Neural progenitor cell (in vitro differentiated cells): ENCODE measurements at regions not wholly inside any gene's neighbourhood (a gene's known extent, or its start where the extent isn't known, plus 50 kb on each side); places are given as distances from the start of the nearest gene placed in this dataset.

ENCODE experiments used
- DNase-seq: peaks from one replicate; pipeline ENCODE4 v3.0.0-alpha.2; 2016; ENCODE audit warnings: low spot score
- H2AFZ ChIP-seq: fragments of 200-600 bp; sonication (generic); replicated peaks from 2 replicates; pipeline ENCODE4 v1.6.1; 2016; ENCODE audit warnings: antibody characterized with exemption
- H3F3A ChIP-seq: fragments of 200-600 bp; sonication (generic); 2 replicates; pipeline ENCODE4 v1.6.1; 2016; ENCODE audit warnings: antibody characterized with exemption, low read depth
- H3K27ac ChIP-seq: fragments of 200-600 bp; sonication (generic); 2 replicates; pipeline ENCODE4 v1.5.1; 2016; ENCODE audit warnings: mild to moderate bottlenecking
- H3K27me3 ChIP-seq: fragments of 200-600 bp; sonication (generic); 2 replicates; pipeline ENCODE4 v1.6.1; 2016; ENCODE audit warnings: mild to moderate bottlenecking, moderate library complexity
- H3K36me3 ChIP-seq: fragments of 200-600 bp; sonication (generic); 2 replicates; pipeline ENCODE4 v1.5.1; 2016
- H3K4me1 ChIP-seq: fragments of 200-600 bp; sonication (generic); 2 replicates; pipeline ENCODE4 v1.6.1; 2016; ENCODE audit warnings: mixed run types
- H3K4me2 ChIP-seq: fragments of 200-600 bp; sonication (generic); 2 replicates; pipeline ENCODE4 v1.6.1; 2016
- H3K4me3 ChIP-seq: fragments of 200-600 bp; sonication (generic); 2 replicates; pipeline ENCODE4 v1.5.1; 2016
- H3K79me2 ChIP-seq: fragments of 200-600 bp; sonication (generic); 2 replicates; pipeline ENCODE4 v1.6.1; 2016; ENCODE audit warnings: low read depth
- H3K9ac ChIP-seq: fragments of 200-600 bp; sonication (generic); 2 replicates; pipeline ENCODE4 v1.6.1; 2016
- H3K9me3 ChIP-seq: fragments of 200-600 bp; sonication (generic); 2 replicates; pipeline ENCODE4 v1.5.1; 2016; ENCODE audit warnings: low read depth
- H4K20me1 ChIP-seq: fragments of 200-600 bp; sonication (generic); 2 replicates; pipeline ENCODE4 v1.6.1; 2016; ENCODE audit warnings: low read depth
- H3K27ac Mint-ChIP-seq: 3 replicates; pipeline ENCODE4 v1.8.0; 2021; ENCODE audit warnings: mixed read lengths
- H3K27me3 Mint-ChIP-seq: 2 replicates; pipeline ENCODE4 v1.8.0; 2022; ENCODE audit warnings: low read depth, mild to moderate bottlenecking, inconsistent platforms, moderate library complexity, mixed read lengths; ENCODE audit not compliant: insufficient read depth
- H3K36me3 Mint-ChIP-seq: 3 replicates; pipeline ENCODE4 v1.8.0; 2021; ENCODE audit warnings: mixed read lengths
- H3K4me1 Mint-ChIP-seq: 3 replicates; pipeline ENCODE4 v1.8.0; 2021; ENCODE audit warnings: mixed read lengths
- H3K4me3 Mint-ChIP-seq: 3 replicates; pipeline ENCODE4 v1.8.0; 2021; ENCODE audit warnings: mild to moderate bottlenecking, moderate library complexity, mixed read lengths
- H3K9me3 Mint-ChIP-seq: 3 replicates; pipeline ENCODE4 v1.8.0; 2020; ENCODE audit warnings: mixed read lengths
- EZH2 ChIP-seq: fragments of 200-600 bp; sonication (generic); IDR thresholded peaks from 2 replicates; pipeline ENCODE4 v1.6.1; 2017; ENCODE audit warnings: antibody characterized with exemption, mild to moderate bottlenecking, moderate library complexity
- EZH2phosphoT487 ChIP-seq: fragments of 200-600 bp; sonication (generic); IDR thresholded peaks from 2 replicates; pipeline ENCODE4 v1.6.1; 2017; ENCODE audit warnings: antibody characterized with exemption
- TF ChIP-seq, protein P1 (sequence below): fragments of 200-600 bp; sonication (generic); IDR thresholded peaks from 2 replicates; pipeline ENCODE4 v1.5.1; 2017; ENCODE audit warnings: antibody characterized with exemption, mild to moderate bottlenecking

DNA sequence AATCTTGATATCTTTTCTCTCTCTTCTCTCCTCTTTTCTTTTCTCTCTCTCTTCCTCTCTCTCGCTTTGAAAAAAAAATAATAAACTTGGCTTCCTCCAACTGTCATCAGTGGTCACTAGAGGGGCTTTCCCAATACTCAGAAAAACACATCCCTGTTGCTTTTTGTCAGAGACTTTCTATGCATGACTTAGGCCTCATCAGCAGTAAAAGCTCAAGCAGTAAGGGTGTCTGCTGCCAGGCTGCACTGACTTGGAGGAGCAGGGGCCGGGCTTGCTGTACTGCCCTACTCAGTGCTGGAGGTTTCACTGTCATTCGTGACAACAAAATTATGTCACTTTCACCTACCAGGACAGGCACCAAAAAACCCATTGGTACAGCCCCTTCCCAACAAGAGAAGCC is 272.0 kb downstream of the ADGB start:
- Mint-ChIP-seq H3K4me1 (peaks cover under 1% of the 10 kb centered on the region), H3K27ac (no peak overlapping the region), H3K27me3 (no peaks in the 10 kb centered on the region), H3K4me3 (no peak overlapping the region), H3K36me3 (no peaks in the 10 kb centered on the region), H3K9me3 (no peaks in the 10 kb centered on the region)
- no peaks in the 10 kb centered on the region for H3K36me3 ChIP-seq
- H3K4me1 ChIP-seq = no peaks in the 10 kb centered on the region
- no peaks in the 10 kb centered on the region for H3F3A ChIP-seq
- H2AFZ ChIP-seq = no peak overlapping the region
- H4K20me1 ChIP-seq = no peaks in the 10 kb centered on the region
- TF ChIP-seq EZH2 (no peak), EZH2phosphoT487 (no peak)
- TF ChIP-seq, protein P1, sequence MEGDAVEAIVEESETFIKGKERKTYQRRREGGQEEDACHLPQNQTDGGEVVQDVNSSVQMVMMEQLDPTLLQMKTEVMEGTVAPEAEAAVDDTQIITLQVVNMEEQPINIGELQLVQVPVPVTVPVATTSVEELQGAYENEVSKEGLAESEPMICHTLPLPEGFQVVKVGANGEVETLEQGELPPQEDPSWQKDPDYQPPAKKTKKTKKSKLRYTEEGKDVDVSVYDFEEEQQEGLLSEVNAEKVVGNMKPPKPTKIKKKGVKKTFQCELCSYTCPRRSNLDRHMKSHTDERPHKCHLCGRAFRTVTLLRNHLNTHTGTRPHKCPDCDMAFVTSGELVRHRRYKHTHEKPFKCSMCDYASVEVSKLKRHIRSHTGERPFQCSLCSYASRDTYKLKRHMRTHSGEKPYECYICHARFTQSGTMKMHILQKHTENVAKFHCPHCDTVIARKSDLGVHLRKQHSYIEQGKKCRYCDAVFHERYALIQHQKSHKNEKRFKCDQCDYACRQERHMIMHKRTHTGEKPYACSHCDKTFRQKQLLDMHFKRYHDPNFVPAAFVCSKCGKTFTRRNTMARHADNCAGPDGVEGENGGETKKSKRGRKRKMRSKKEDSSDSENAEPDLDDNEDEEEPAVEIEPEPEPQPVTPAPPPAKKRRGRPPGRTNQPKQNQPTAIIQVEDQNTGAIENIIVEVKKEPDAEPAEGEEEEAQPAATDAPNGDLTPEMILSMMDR = no peak
- H3K27me3 ChIP-seq = no peaks in the 10 kb centered on the region
- no peaks in the 10 kb centered on the region for H3K79me2 ChIP-seq
- no peak overlapping the region for H3K27ac ChIP-seq
- no peaks in the 10 kb centered on the region for H3K9me3 ChIP-seq
- H3K9ac ChIP-seq = no peak overlapping the region
- no peak overlapping the region for H3K4me2 ChIP-seq
- H3K4me3 ChIP-seq = no peak overlapping the region
- no peak for DNase-seq

- H3F3A ChIP-seq = no peaks in the 10 kb centered on the region
- DNase-seq = no peak
- H3K4me1 ChIP-seq = peaks cover 3% of the 10 kb centered on the region
- no peaks in the 10 kb centered on the region for H3K27me3 ChIP-seq
- H3K27ac ChIP-seq = no peak overlapping the region
- Mint-ChIP-seq H3K9me3 (no peaks in the 10 kb centered on the region), H3K36me3 (no peaks in the 10 kb centered on the region), H3K4me3 (no peak overlapping the region), H3K27me3 (no peaks in the 10 kb centered on the region), H3K4me1 (peaks cover 11% of the 10 kb centered on the region), H3K27ac (no peak overlapping the region)
- H3K79me2 ChIP-seq = no peaks in the 10 kb centered on the region
- H3K36me3 ChIP-seq = no peaks in the 10 kb centered on the region
- no peak overlapping the region for H3K4me3 ChIP-seq
- H3K9me3 ChIP-seq = no peaks in the 10 kb centered on the region
- H2AFZ ChIP-seq = no peak overlapping the region
- H3K9ac ChIP-seq = no peak overlapping the region
- TF ChIP-seq EZH2 = no peak
- no peak for TF ChIP-seq EZH2phosphoT487
- TF ChIP-seq, protein P1 = no peak
- no peaks in the 10 kb centered on the region for H4K20me1 ChIP-seq
- no peak overlapping the region for H3K4me2 ChIP-seq
Measured at GRCh38 chr6:146871611-146872425, 273.0 kb downstream of the ADGB start.

DNA sequence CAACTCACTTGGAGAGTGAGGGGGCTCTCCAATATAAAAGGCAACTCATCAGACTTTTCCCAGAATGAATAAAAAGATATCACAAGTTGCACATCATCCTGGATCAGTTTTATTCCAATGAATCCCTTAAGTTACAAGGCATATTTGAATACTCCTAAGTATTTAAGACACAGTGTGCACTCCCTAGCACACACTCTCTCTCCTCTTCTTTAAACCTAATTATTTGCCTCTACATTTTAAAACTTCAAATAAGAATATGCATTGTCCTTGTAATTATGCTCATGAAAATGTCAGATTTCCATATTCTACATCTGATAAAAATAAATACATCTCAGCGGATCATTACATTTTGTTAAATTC is 273.6 kb downstream of the ADGB start:
- Mint-ChIP-seq H3K36me3 (no peaks in the 10 kb centered on the region), H3K4me3 (no peak overlapping the region), H3K27me3 (no peaks in the 10 kb centered on the region), H3K9me3 (no peaks in the 10 kb centered on the region), H3K4me1 (peaks cover 12% of the 10 kb centered on the region), H3K27ac (no peak overlapping the region)
- no peak overlapping the region for H2AFZ ChIP-seq
- no peak for DNase-seq
- H3K27me3 ChIP-seq = no peaks in the 10 kb centered on the region
- no peaks in the 10 kb centered on the region for H3K9me3 ChIP-seq
- H3K27ac ChIP-seq = no peak overlapping the region
- H3K9ac ChIP-seq = no peak overlapping the region
- no peak overlapping the region for H3K4me3 ChIP-seq
- no peak overlapping the region for H3K4me2 ChIP-seq
- TF ChIP-seq, protein P1 = no peak
- no peak for TF ChIP-seq EZH2
- TF ChIP-seq EZH2phosphoT487 = no peak
- H3K79me2 ChIP-seq = no peaks in the 10 kb centered on the region
- no peaks in the 10 kb centered on the region for H4K20me1 ChIP-seq
- no peaks in the 10 kb centered on the region for H3F3A ChIP-seq
- H3K36me3 ChIP-seq = no peaks in the 10 kb centered on the region
- peaks cover 3% of the 10 kb centered on the region for H3K4me1 ChIP-seq
